PFSK-1 (cell line): ENCODE measurements at regions not wholly inside any gene's neighbourhood (a gene's known extent, or its start where the extent isn't known, plus 50 kb on each side); places are given as distances from the start of the nearest gene placed in this dataset.

ENCODE experiments used
- FOXP2 ChIP-seq: optimal IDR thresholded peaks from 2 replicates; pipeline ENCODE3; 2011; ENCODE audit warnings: borderline replicate concordance, control low read depth, inconsistent platforms; ENCODE audit not compliant: insufficient read depth; ENCODE audit errors: extremely low read length, extremely low read depth
- POLR2AphosphoS5 ChIP-seq: IDR thresholded peaks from 2 replicates; pipeline ENCODE4 v1.6.1; 2012; ENCODE audit warnings: low read depth, mild to moderate bottlenecking, control low read depth, low read length, moderate library complexity
- REST ChIP-seq, 2 experiments: IDR thresholded peaks; 2 replicates each; pipeline versions ENCODE4 v1.6.1 to v1.8.0; 2011 to 2012; ENCODE audit warnings: low read depth in 2 of 2, low read length in 2 of 2, control low read depth in 1 of 2, inconsistent platforms in 1 of 2, mild to moderate bottlenecking in 1 of 2, moderate library complexity in 1 of 2; ENCODE audit not compliant: insufficient read depth in 1 of 2
- SIN3A ChIP-seq: IDR thresholded peaks from 2 replicates; pipeline ENCODE4 v1.6.1; 2012; ENCODE audit warnings: mild to moderate bottlenecking, low read length, moderate library complexity, borderline replicate concordance; ENCODE audit not compliant: insufficient read depth
- TAF1 ChIP-seq: IDR thresholded peaks from 2 replicates; pipeline ENCODE4 v1.6.1; 2012; ENCODE audit warnings: low read length, control low read depth, borderline replicate concordance; ENCODE audit not compliant: insufficient read depth

GRCh38 chr6:149236589-149236988 is 80.9 kb upstream of the TAB2 start:
- TF ChIP-seq TAF1, result no peak
- TF ChIP-seq POLR2AphosphoS5, result no peak
- no peak for TF ChIP-seq SIN3A
- TF ChIP-seq FOXP2, result no peak
- no peak for TF ChIP-seq REST (IDR thresholded peaks at IDR 0.05; ENCODE audit: insufficient read depth in 1 of 2, low read depth in 2 of 2, low read length in 2 of 2)

- TF ChIP-seq REST (IDR thresholded peaks at IDR 0.05; ENCODE audit: insufficient read depth in 1 of 2, low read depth in 2 of 2, low read length in 2 of 2) (no peak), POLR2AphosphoS5 (no peak), SIN3A (no peak), FOXP2 (no peak), TAF1 (no peak)
Measured at GRCh38 chr6:149237464-149237863, 80.0 kb upstream of the TAB2 start.

GRCh38 chr6:149239573-149240209 is 77.8 kb upstream of the TAB2 start:
- TF ChIP-seq SIN3A (no peak), FOXP2 (no peak), TAF1 (no peak), REST (IDR thresholded peaks at IDR 0.05; ENCODE audit: insufficient read depth in 1 of 2, low read depth in 2 of 2, low read length in 2 of 2) (no peak), POLR2AphosphoS5 (no peak)

- TF ChIP-seq SIN3A (no peak), TAF1 (no peak), POLR2AphosphoS5 (no peak), FOXP2 (no peak)
Measured at GRCh38 chr6:149242883-149243282, 74.6 kb upstream of the TAB2 start.

- TF ChIP-seq SIN3A, result no peak
- no peak for TF ChIP-seq REST (IDR thresholded peaks at IDR 0.05; ENCODE audit: insufficient read depth in 1 of 2, low read depth in 2 of 2, low read length in 2 of 2)
- TF ChIP-seq TAF1, result no peak
- TF ChIP-seq FOXP2, result no peak
- no peak for TF ChIP-seq POLR2AphosphoS5
Measured at GRCh38 chr6:149244105-149244504, 73.4 kb upstream of the TAB2 start.
